H1 (cell line): ENCODE measurements at regions not wholly inside any gene's neighbourhood (a gene's known extent, or its start where the extent isn't known, plus 50 kb on each side); places are given as distances from the start of the nearest gene placed in this dataset.

Experiments used
- SRF ChIP-seq: IDR thresholded peaks from 2 replicates; pipeline ENCODE4 v1.6.1; 2011; ENCODE audit warnings: mild to moderate bottlenecking, low read depth, low read length, moderate library complexity

DNA sequence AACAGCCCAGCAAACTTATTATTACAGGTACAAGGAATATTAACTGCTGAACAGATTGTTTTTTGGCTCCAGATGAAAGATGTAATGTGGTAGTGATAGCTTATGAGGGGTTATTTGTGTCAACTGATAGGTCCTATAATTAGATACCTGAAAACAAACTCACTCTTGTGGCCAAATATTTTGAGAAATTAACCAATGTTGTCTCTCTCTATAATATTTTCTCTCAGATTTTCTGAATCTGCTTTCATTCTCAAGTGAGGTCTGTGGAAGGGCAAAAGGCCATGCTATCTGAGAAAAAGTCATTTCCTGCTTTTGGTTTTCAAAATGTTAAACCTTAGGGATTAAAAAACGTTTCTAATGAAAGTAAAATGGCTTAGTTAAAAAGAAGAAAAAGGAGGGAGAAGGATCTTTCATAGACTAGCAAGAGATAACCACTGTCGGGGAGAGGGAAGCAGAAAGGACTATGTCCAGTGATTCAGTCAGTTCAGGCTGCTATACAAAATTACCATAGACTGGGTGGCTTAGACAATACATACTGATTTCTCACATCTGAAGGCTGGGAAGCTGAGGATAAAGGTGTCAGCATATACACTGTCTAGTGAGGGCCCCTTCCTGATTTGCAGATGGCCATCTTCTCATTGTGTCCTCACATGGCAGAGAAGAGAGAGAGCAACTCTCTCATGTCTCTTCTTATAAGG lies 277.5 kb upstream of the P2RY1 start (continued):
- no peak for TF ChIP-seq SRF
